COLO668 (cell line): ENCODE measurements at regions not wholly inside any gene's neighbourhood (a gene's known extent, or its start where the extent isn't known, plus 50 kb on each side); places are given as distances from the start of the nearest gene placed in this dataset.
"Not testable (repeated sequence)": the region's sequence is repeated elsewhere in the genome, so short reads cannot be mapped to it uniquely, and the experiment has no call there.

ENCODE experiments used
- DNase-seq: peaks from one replicate; lab custom pipeline; 2025; ENCODE audit not compliant: unreplicated experiment; lab: John Stamatoyannopoulos, UW

DNA sequence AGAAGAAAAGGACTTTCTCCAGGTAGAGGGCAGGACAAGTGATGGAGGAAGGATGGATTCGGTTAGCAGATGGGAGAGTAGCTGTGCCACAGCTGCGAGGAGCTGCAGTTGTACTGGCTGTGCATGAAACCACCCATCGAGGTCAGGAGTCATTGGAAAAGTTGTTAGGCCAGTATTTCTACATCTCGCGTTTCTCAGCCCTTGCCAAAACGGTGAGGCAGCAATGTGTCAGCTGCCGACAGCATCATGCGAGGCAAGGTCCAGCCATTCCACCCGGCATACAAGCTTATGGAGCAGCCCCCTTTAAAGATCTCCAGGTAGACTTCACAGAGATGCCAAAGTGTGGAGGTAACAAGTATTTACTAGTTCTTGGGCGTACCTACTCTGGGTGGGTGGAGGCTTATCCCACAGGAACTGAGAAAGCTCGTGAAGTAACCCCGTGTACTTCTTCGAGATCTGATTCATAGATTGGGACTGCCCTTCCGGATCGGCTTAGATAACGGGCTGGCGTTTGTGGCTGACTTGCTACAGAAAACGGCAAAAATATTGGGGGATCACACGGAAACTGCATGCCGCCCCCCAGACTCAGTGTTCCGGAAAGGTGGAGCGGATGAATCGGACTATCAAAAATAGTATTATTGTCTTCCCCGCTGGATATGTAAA, 105.0 kb upstream of the HMX1 start:
- DNase-seq = not testable (repeated sequence)

DNA sequence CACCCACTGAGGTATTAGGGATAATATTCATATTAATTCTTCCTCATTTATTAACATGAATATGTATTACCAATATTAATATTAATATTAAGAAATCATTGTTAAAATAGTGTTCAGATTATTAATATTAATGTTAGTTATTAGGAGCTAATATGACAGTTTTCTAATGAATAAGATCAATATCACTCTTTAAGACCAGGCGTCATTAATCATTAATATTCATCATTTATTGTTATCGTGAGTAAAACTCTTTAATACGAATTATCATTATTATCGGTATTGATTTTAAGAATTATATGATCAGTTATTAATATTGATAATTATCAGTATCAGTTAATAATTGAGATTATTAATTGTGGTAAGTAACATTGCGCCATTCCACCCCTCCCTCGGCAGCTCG, 101.0 kb upstream of the HMX1 start:
- DNase-seq = not testable (repeated sequence)

GRCh38 chr4:8965896-8966295, 94.3 kb upstream of the HMX1 start:
- DNase-seq = not testable (repeated sequence)

DNA sequence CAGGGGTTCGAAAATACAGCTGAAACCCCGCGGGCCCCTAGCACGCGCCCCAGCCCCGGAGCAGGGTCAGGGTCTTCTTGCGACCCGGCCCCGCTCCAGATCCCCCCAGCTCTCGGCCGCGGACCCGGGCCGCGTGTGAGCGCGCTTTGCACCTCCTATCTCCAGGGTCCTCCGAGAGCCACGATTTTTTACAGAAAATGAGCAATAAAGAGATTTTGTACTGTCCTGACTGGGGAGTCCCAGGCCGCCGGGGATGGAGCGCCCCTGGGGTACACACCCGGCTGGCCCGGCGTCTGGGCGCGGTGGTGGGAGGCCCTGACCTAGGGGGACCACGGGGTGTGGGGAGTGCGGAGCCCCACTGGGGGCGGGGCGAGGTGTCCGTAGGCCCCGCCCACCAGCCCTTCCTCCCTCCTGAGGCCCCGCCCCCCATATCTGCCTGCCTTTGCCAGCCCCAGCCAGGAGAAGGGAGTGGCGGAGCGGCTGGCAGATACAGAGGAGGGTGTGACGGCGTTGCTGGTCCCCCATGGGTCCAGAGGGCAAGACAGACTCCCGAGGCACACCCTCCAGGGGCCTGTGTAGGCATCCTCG, 92.7 kb upstream of the HMX1 start:
- not testable (repeated sequence) for DNase-seq

DNA sequence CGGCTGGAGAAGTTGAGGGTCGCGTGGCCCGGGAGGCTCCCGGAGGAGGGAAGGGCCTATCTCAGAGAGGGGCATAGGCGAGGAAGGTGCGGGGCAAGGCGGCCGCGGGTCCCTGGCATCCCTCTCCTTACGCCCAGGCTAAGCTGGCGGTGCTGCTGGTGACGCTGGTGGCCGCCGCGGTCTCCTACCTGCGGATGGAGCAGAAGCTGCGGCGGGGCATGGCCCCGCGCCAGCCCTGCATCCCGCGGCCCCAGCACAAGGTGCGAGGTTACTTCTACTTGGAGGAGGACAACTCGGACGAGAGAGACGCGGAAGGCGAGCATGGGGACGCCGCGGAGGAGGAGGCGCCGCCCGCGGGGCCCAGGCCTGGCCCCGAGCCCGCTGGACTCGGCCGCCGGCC, 91.9 kb upstream of the HMX1 start:
- not testable (repeated sequence) for DNase-seq

- DNase-seq = peak; percentile 41
Measured at GRCh38 chr4:8961343-8961742, 89.7 kb upstream of the HMX1 start.

DNA sequence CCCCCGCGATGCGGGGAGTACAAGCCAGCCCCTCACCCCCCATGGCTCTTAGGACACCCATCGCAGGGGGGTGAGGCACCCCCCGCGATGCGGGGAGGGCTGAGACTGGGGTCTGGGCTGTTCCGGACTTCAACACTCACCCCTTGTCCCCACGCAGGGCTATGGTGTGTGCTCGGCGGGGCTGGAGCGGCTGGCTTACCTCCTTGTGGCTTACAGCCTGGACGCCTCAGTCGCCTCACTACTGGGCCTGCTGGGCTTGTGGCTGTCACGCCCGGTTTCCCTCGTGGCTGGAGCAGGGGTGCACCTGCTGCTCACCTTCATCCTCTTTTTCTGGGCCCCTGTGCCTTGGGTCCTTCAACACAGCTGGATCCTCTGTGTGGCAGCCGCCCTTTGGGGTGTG, 87.8 kb upstream of the HMX1 start:
- not testable (repeated sequence) for DNase-seq

GRCh38 chr4:8954001-8954400, 82.4 kb upstream of the HMX1 start:
- not testable (repeated sequence) for DNase-seq

GRCh38 chr4:8952791-8953190, 81.2 kb upstream of the HMX1 start:
- not testable (repeated sequence) for DNase-seq

- DNase-seq = not testable (repeated sequence)
Measured at GRCh38 chr4:8952109-8952508, 80.5 kb upstream of the HMX1 start.

GRCh38 chr4:8945506-8945905, 73.9 kb upstream of the HMX1 start:
- DNase-seq = not testable (repeated sequence)

DNA sequence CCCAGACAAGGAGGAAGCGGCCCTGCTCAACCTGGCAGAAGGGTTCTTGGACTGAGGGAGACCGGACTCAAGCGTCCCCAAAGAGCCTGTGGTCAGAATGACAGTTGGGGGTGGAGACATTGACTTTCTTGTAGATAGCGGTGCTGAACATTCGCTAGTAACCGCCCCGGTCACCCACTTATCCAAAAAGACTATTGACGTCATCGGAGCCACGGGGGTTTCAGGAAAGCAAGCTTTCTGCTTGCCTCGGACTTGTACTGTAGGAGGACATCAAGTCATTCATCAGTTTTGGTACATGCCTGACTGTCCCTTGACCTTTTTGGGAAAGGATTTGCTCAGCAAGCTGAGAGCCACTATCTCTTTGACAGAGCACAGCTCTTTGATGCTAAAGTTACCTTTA, 71.7 kb upstream of the HMX1 start:
- DNase-seq = not testable (repeated sequence)

DNA sequence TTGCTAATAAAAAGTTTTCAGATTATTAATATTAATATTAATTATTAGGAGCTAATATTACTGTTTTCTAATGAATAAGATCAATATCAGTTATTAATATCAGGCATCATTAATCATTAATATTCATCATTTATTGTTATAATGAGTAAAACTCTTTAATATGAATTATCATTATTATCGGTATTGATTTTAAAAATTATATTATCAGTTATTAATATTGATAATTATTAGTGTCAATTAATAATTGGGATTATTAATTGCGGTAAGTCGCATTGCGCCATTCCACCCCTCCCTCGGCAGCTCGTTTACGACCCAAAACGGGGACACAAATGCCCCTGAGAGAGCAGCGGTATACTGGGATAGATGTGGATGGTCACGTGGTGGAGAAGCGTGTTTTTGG, 70.4 kb upstream of the HMX1 start:
- DNase-seq = not testable (repeated sequence)

DNA sequence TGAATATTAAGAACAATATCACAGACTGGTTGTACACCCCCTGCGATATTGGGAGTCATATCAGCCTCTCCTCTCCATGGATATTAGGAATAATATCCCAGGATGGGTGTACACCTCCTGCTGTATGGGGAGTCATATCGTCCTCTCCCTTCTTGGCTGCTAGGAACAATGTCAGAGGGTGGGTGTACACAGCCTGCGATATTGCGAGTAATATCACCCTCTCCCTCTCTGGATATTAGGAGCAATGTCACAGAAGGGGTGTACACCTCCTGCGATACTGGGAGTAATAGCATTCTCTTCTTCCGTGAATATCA, 69.8 kb upstream of the HMX1 start:
- not testable (repeated sequence) for DNase-seq

GRCh38 chr4:8940792-8941491, 69.3 kb upstream of the HMX1 start:
- DNase-seq = peak; percentile 23

GRCh38 chr4:8939840-8940742, 68.5 kb upstream of the HMX1 start:
- DNase-seq = no peak

- no peak for DNase-seq
Measured at GRCh38 chr4:8939160-8939839, 67.7 kb upstream of the HMX1 start.

- no peak for DNase-seq
Measured at GRCh38 chr4:8938623-8939022, 67.0 kb upstream of the HMX1 start.

DNA sequence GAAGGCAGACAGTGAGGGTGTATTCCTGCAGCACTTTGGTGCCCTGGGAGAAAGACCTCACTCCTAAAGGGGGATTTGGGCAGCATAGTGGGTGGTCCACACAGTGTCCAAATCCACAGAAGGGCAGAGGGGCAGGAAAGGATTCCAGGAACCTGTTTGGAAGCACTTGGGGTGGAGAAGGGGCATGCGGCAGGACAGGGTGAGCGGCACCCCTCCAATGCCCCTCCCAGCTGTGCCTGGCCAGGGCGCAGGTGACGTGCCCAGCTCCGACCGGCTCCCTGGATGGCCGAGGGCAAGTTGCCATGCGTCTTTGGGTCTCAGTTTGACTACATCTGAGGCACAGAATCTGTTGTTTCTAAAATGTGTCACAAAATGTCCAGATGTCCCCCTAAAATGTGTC, 66.5 kb upstream of the HMX1 start:
- DNase-seq = no peak

DNA sequence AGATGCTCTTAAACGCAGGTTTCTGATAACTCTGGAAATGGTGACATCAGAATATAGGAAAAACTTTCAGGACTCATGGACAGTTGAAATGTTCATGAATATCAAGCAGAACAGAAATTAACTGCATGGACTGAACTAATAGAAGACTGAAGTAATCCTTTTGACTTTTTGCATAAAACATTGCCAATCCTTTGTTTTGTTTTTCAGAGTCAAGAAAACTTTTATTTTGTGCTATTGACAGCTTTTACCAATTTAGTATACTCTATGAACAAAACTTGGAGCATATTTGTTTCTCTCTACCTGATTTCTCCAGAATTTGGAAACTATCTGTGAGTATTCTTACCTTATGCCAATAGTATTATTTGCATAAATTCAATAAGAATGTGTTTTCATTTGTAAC, 61.2 kb upstream of the HMX1 start:
- DNase-seq = no peak

DNA sequence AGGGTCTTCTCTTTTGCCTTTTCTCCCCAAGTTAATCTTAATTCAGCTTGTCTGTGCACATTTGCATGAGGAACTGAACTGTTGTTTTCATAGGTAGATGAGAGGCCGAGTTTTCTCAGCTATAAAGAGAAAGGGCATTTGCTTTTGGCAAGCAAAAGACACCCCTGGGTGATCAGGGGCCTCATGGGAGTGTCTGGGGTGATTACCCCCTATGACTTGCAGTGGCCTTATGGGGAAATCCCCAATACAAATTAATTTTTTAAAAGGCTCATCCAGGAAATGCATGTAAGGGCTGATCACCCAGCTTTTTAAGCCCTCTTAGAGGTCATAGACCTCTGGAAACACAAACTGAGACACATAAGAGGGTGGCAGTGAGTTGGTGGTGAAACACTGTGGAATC, 56.4 kb upstream of the HMX1 start:
- no peak for DNase-seq
